IMR-90 (cell line): ENCODE measurements at regions not wholly inside any gene's neighbourhood (a gene's known extent, or its start where the extent isn't known, plus 50 kb on each side); places are given as distances from the start of the nearest gene placed in this dataset.

ENCODE experiments used
- ATAC-seq: fragments of 200-7000 bp; cut with Tn5 transposase; 2 replicates; pipeline ENCODE4 v1.9.1; 2020; ENCODE audit warnings: low read depth, mild to moderate bottlenecking, moderate library complexity
- BruUV-seq: library from RNA; stranded (reverse); fragments of 400-500 nt; replicated peaks from 2 replicates; lab custom pipeline; 2021; lab: Mats Ljungman, UMichigan
- CTCF ChIA-PET: fragments of 300-600 bp; formaldehyde crosslinking; extraction: SDS; loops from one replicate; lab custom pipeline; 2021; ENCODE audit warnings: antibody characterized with exemption; lab: Yijun Ruan, JAX
- POLR2A ChIA-PET: fragments of 300-600 bp; sonication (Branson Sonifier 250); formaldehyde crosslinking; loops from one replicate; lab custom pipeline; 2022; ENCODE audit warnings: antibody characterized with exemption; ENCODE audit not compliant: unreplicated experiment; lab: Charles Lee
- DNase-seq: peaks from one replicate; pipeline ENCODE4 v3.0.0; 2013
- H2AFZ ChIP-seq: replicated peaks from 2 replicates; pipeline ENCODE3; 2013; ENCODE audit warnings: low read length, mild to moderate bottlenecking; ENCODE audit not compliant: poor library complexity
- H2AK5ac ChIP-seq: 2 replicates; pipeline ENCODE4 v1.6.1; 2013; ENCODE audit warnings: low read depth, low read length, inconsistent platforms
- H2AK9ac ChIP-seq: replicated peaks from 2 replicates; pipeline ENCODE3; 2013; ENCODE audit warnings: mild to moderate bottlenecking, low read depth, low read length, moderate library complexity; ENCODE audit not compliant: poor library complexity
- H2BK120ac ChIP-seq: 2 replicates; pipeline ENCODE4 v1.6.1; 2013; ENCODE audit warnings: low read depth, low read length, inconsistent platforms
- H2BK15ac ChIP-seq: 3 replicates; pipeline ENCODE4 v1.6.1; 2013; ENCODE audit warnings: low read depth, low read length, inconsistent platforms
- H2BK20ac ChIP-seq: 2 replicates; pipeline ENCODE4 v1.6.1; 2013; ENCODE audit warnings: low read depth, mild to moderate bottlenecking, inconsistent platforms, low read length, moderate library complexity
- H2BK5ac ChIP-seq: 2 replicates; pipeline ENCODE4 v1.6.1; 2013; ENCODE audit warnings: mild to moderate bottlenecking, low read depth, low read length, inconsistent platforms; ENCODE audit not compliant: poor library complexity, severe bottlenecking
- H3K14ac ChIP-seq: replicated peaks from 2 replicates; pipeline ENCODE4 v1.6.1; 2013; ENCODE audit warnings: low read depth, low read length, inconsistent platforms
- H3K18ac ChIP-seq: 2 replicates; pipeline ENCODE4 v1.6.1; 2013; ENCODE audit warnings: low read depth, low read length, control low read depth
- H3K23ac ChIP-seq: 2 replicates; pipeline ENCODE4 v1.6.1; 2013; ENCODE audit warnings: low read depth, low read length, inconsistent platforms
- H3K27ac ChIP-seq: 2 replicates; pipeline ENCODE4 v1.5.1; 2013; ENCODE audit warnings: mild to moderate bottlenecking, control low read depth, low read length; ENCODE audit not compliant: insufficient read depth
- H3K27me3 ChIP-seq: 2 replicates; pipeline ENCODE4 v1.6.1; 2013; ENCODE audit warnings: low read length; ENCODE audit not compliant: control insufficient read depth, insufficient read depth
- H3K36me3 ChIP-seq: 2 replicates; pipeline ENCODE4 v1.6.1; 2013; ENCODE audit warnings: low read length, mixed read lengths; ENCODE audit not compliant: control insufficient read depth, insufficient read depth
- H3K4ac ChIP-seq: 2 replicates; pipeline ENCODE4 v1.6.1; 2013; ENCODE audit warnings: low read depth, low read length, inconsistent platforms
- H3K4me1 ChIP-seq: 2 replicates; pipeline ENCODE4 v1.6.1; 2013; ENCODE audit warnings: low read length, mixed read lengths; ENCODE audit not compliant: control insufficient read depth, insufficient read depth
- H3K4me2 ChIP-seq: 2 replicates; pipeline ENCODE4 v1.6.1; 2013; ENCODE audit warnings: low read depth, mild to moderate bottlenecking, control low read depth, low read length, moderate library complexity
- H3K4me3 ChIP-seq: 2 replicates; pipeline ENCODE4 v1.5.1; 2013; ENCODE audit warnings: low read depth, mild to moderate bottlenecking, control low read depth, low read length, moderate library complexity; ENCODE audit not compliant: insufficient read depth
- H3K56ac ChIP-seq: 2 replicates; pipeline ENCODE4 v1.6.1; 2013; ENCODE audit warnings: low read length, inconsistent platforms; ENCODE audit not compliant: insufficient read depth; ENCODE audit errors: extremely low read depth
- H3K79me1 ChIP-seq, 2 experiments: 2 replicates each; pipeline ENCODE4 v1.6.1; 2013; ENCODE audit warnings: low read length in 2 of 2, inconsistent platforms in 1 of 2, low read depth in 1 of 2
- H3K9ac ChIP-seq: 2 replicates; pipeline ENCODE4 v1.6.1; 2013; ENCODE audit warnings: low read depth, low read length, control low read depth
- H3K9me1 ChIP-seq: 2 replicates; pipeline ENCODE4 v1.6.1; 2013; ENCODE audit warnings: low read length, inconsistent platforms; ENCODE audit not compliant: insufficient read depth
- H3K9me3 ChIP-seq: 2 replicates; pipeline ENCODE4 v1.6.1; 2013; ENCODE audit warnings: low read length; ENCODE audit not compliant: control insufficient read depth, insufficient read depth
- H4K20me1 ChIP-seq: 2 replicates; pipeline ENCODE4 v1.6.1; 2013; ENCODE audit warnings: low read length, inconsistent platforms; ENCODE audit not compliant: insufficient read depth
- H4K5ac ChIP-seq: 2 replicates; pipeline ENCODE4 v1.6.1; 2013; ENCODE audit warnings: mild to moderate bottlenecking, low read depth, low read length, control low read depth
- H4K8ac ChIP-seq, 2 experiments: 2 replicates each; pipeline ENCODE4 v1.6.1; 2013; ENCODE audit warnings: low read depth in 2 of 2, low read length in 2 of 2, control low read depth in 1 of 2, inconsistent platforms in 1 of 2
- H4K91ac ChIP-seq: 2 replicates; pipeline ENCODE4 v1.6.1; 2013; ENCODE audit warnings: low read depth, low read length, inconsistent platforms; ENCODE audit not compliant: insufficient read depth
- BHLHE40 ChIP-seq: fragments of 150-350 bp; IDR thresholded peaks from 2 replicates; pipeline ENCODE4 v1.6.1; 2016; ENCODE audit warnings: mild to moderate bottlenecking, low read depth, low read length
- CEBPB ChIP-seq: IDR thresholded peaks from 2 replicates; pipeline ENCODE4 v1.6.1; 2012; ENCODE audit warnings: low read depth, low read length, improper control_type of control experiment
- CHD1 ChIP-seq: IDR thresholded peaks from 2 replicates; pipeline ENCODE4 v1.6.1; 2012; ENCODE audit warnings: low read depth, low read length, improper control_type of control experiment
- CTCF ChIP-seq: conservative IDR thresholded peaks from 2 replicates; pipeline ENCODE4 v1.5.1; 2012; ENCODE audit warnings: mild to moderate bottlenecking, low read depth, low read length, improper control_type of control experiment
- ELK1 ChIP-seq: fragments of 150-350 bp; IDR thresholded peaks from 2 replicates; pipeline ENCODE4 v1.6.1; 2016; ENCODE audit warnings: low read depth, mild to moderate bottlenecking, low read length, moderate library complexity, borderline replicate concordance
- FOS ChIP-seq: fragments of 150-350 bp; IDR thresholded peaks from 2 replicates; pipeline ENCODE4 v1.6.1; 2016; ENCODE audit warnings: low read depth, low read length
- MAFK ChIP-seq: IDR thresholded peaks from 2 replicates; pipeline ENCODE4 v1.6.1; 2012; ENCODE audit warnings: low read depth, low read length, improper control_type of control experiment
- MAZ ChIP-seq: IDR thresholded peaks from 2 replicates; pipeline ENCODE4 v1.6.1; 2012; ENCODE audit warnings: low read depth, mild to moderate bottlenecking, low read length, improper control_type of control experiment, moderate library complexity, borderline replicate concordance
- MXI1 ChIP-seq: IDR thresholded peaks from 2 replicates; pipeline ENCODE4 v1.6.1; 2012; ENCODE audit warnings: low read depth, mild to moderate bottlenecking, low read length, moderate library complexity, borderline replicate concordance
- NFE2L2 ChIP-seq: fragments of 150-350 bp; IDR thresholded peaks from 2 replicates; pipeline ENCODE4 v1.6.1; 2016; ENCODE audit warnings: low read depth, mild to moderate bottlenecking, low read length
- POLR2A ChIP-seq: IDR thresholded peaks from 2 replicates; pipeline ENCODE4 v1.6.1; 2012; ENCODE audit warnings: mild to moderate bottlenecking, low read depth, low read length
- RAD21 ChIP-seq: IDR thresholded peaks from 2 replicates; pipeline ENCODE4 v1.6.1; 2012; ENCODE audit warnings: low read length, improper control_type of control experiment
- RCOR1 ChIP-seq: IDR thresholded peaks from 2 replicates; pipeline ENCODE4 v1.6.1; 2012; ENCODE audit warnings: mild to moderate bottlenecking, low read length, improper control_type of control experiment; ENCODE audit not compliant: insufficient replicate concordance
- RFX5 ChIP-seq: IDR thresholded peaks from 2 replicates; pipeline ENCODE4 v1.8.0; 2012; ENCODE audit warnings: low read depth, mild to moderate bottlenecking, low read length, moderate library complexity
- SMC3 ChIP-seq: fragments of 150-350 bp; IDR thresholded peaks from 2 replicates; pipeline ENCODE4 v1.6.1; 2016; ENCODE audit warnings: low read depth, mild to moderate bottlenecking, antibody characterized with exemption, low read length, moderate library complexity
- USF2 ChIP-seq: fragments of 150-350 bp; IDR thresholded peaks from 2 replicates; pipeline ENCODE4 v1.6.1; 2017; ENCODE audit warnings: mild to moderate bottlenecking, antibody characterized with exemption, low read length, low read depth
- WGBS, 2 experiments: methylation state at CpG; one replicate each; pipeline versions ENCODE4 v1.1.5 to v1.1.7; 2013; ENCODE audit warnings: missing lambda C conversion rate in 2 of 2; ENCODE audit not compliant: insufficient read length in 1 of 2; ENCODE audit errors: extremely low coverage in 2 of 2; 5-methylcytosine and 5-hydroxymethylcytosine counted together
- dilution Hi-C: fragments of 300-500 bp; cut with HindIII; formaldehyde crosslinking; loops from one replicate; pipeline ENCODE4 v1.14.3; 2018; ENCODE audit warnings: low sequenced_read_pairs; ENCODE audit not compliant: unreplicated experiment
- in situ Hi-C: fragments of 300-500 bp; cut with MboI; formaldehyde crosslinking; loops from 3 replicates; pipeline ENCODE4 v1.14.3; 2019; ENCODE audit warnings: low sequenced_read_pairs, inconsistent platforms, mixed read lengths
- intact Hi-C: fragments of 100-400 bp; cut with micrococcal nuclease; formaldehyde crosslinking; loops from 2 replicates; pipeline ENCODE4 v1.10.0; 2022

- CTCF ChIA-PET: no interaction called here
- dilution Hi-C loops: no loop called here
Measured at GRCh38 chrX:102029026-102029425, 96.5 kb upstream of the TCEAL2 start.

More at GRCh38 chrX:102029026-102029425, 96.5 kb upstream of the TCEAL2 start:
- no peak overlapping the region for H3K18ac ChIP-seq
- no peak for TF ChIP-seq CHD1
- no peak for TF ChIP-seq BHLHE40
- no peak for TF ChIP-seq FOS
- no peak for TF ChIP-seq ELK1
- no peak for TF ChIP-seq MAZ
- TF ChIP-seq CEBPB: no peak
- TF ChIP-seq POLR2A: no peak
- no peak for TF ChIP-seq RAD21
- TF ChIP-seq RCOR1: no peak
- TF ChIP-seq RFX5: no peak
- TF ChIP-seq MAFK: no peak
- no peak for TF ChIP-seq CTCF
- no peak for TF ChIP-seq SMC3
- TF ChIP-seq MXI1: no peak
- TF ChIP-seq NFE2L2: no peak
- no peak for TF ChIP-seq USF2
- no peaks in the 10 kb centered on the region for H3K9me1 ChIP-seq
- H2AK9ac ChIP-seq: no peak overlapping the region
- no TSS peak for BruUV-seq
- DNase-seq: no peak
- H3K4me1 ChIP-seq: no peaks in the 10 kb centered on the region
- no peak for ATAC-seq
- H3K27ac ChIP-seq: no peak overlapping the region
- no peak overlapping the region for H2BK20ac ChIP-seq
- no peak overlapping the region for H3K4me3 ChIP-seq
- POLR2A ChIA-PET: no interaction called here
- no peak overlapping the region for H3K23ac ChIP-seq
- no peak overlapping the region for H2BK15ac ChIP-seq
- in situ Hi-C loops: no loop called here
- peaks cover 15% of the 10 kb centered on the region for H3K9me3 ChIP-seq
- no peak overlapping the region for H2BK5ac ChIP-seq
- H3K27me3 ChIP-seq: no peaks in the 10 kb centered on the region
- no peak overlapping the region for H2BK120ac ChIP-seq
- no peaks in the 10 kb centered on the region for H3K36me3 ChIP-seq
- no peaks in the 10 kb centered on the region for H3K79me1 ChIP-seq
- H3K4me2 ChIP-seq: no peak overlapping the region
- no peak overlapping the region for H4K8ac ChIP-seq
- no peak overlapping the region for H3K9ac ChIP-seq
- no peaks in the 10 kb centered on the region for H4K20me1 ChIP-seq
- no peak overlapping the region for H3K14ac ChIP-seq
- no peak overlapping the region for H2AK5ac ChIP-seq
- WGBS, 2 experiments: no CpG with 5 or more reads among the region's 2 CpGs
- H3K4ac ChIP-seq: no peak overlapping the region
- H4K91ac ChIP-seq: no peak overlapping the region
- intact Hi-C loops: no loop called here
- no peak overlapping the region for H3K56ac ChIP-seq
- no peak overlapping the region for H2AFZ ChIP-seq
- H4K5ac ChIP-seq: no peak overlapping the region
